HepG2 (cell line): ENCODE measurements at regions not wholly inside any gene's neighbourhood (a gene's known extent, or its start where the extent isn't known, plus 50 kb on each side); places are given as distances from the start of the nearest gene placed in this dataset.

Experiments
- ATAC-seq: fragments of 200-7000 bp; cut with Tn5 transposase; 3 replicates; pipeline ENCODE4 v1.9.1; 2020; ENCODE audit warnings: mild to moderate bottlenecking, moderate library complexity
- BruUV-seq: library from RNA; stranded (reverse); fragments of 400-500 nt; replicated peaks from 2 replicates; lab custom pipeline; 2021; lab: Mats Ljungman, UMichigan
- CTCF ChIA-PET: fragments of 300-600 bp; formaldehyde crosslinking; extraction: SDS; loops from one replicate; lab custom pipeline; 2021; ENCODE audit warnings: low total read pairs, inconsistent platforms, low intra/inter-chr PET ratio; lab: Yijun Ruan, JAX
- POLR2A ChIA-PET: fragments of 350-600 bp; sonication (Branson Sonifier 250); formaldehyde crosslinking; loops from one replicate; lab custom pipeline; 2020; ENCODE audit warnings: antibody characterized with exemption, inconsistent platforms; lab: Yijun Ruan, JAX
- DNase-seq: peaks from one replicate; pipeline ENCODE4 v3.0.0-alpha.2; 2015; ENCODE audit warnings: low spot score
- FAIRE-seq: peaks from 3 replicates; lab custom pipeline; 2011; peaks lifted over from hg19 to GRCh38; lab: Jason Lieb, UNC
- H2AFZ ChIP-seq: one replicate; pipeline ENCODE4 v1.6.1; 2011; ENCODE audit warnings: low read length, inconsistent platforms
- H3K27ac ChIP-seq: fragments of 300-600 bp; 3 replicates; pipeline ENCODE4 v1.8.0; 2011; ENCODE audit warnings: mixed run types, mild to moderate bottlenecking, mixed read lengths, low read length, inconsistent platforms; ENCODE audit not compliant: insufficient read depth; ENCODE audit errors: extremely low read length
- H3K27me3 ChIP-seq, 2 experiments: fragments of 200-600 bp in 1 of 2; 2 replicates in 1 of 2; 3 replicates in 1 of 2; pipeline versions ENCODE4 v1.6.0 to v1.8.0; 2011; ENCODE audit warnings: low read length in 2 of 2, mild to moderate bottlenecking in 2 of 2, moderate library complexity in 2 of 2, inconsistent platforms in 1 of 2; ENCODE audit not compliant: insufficient read depth in 2 of 2, control insufficient read depth in 1 of 2
- H3K36me3 ChIP-seq, 2 experiments: fragments of 200-600 bp in 1 of 2; replicated peaks in 1 of 2; 2 replicates in 1 of 2; 3 replicates in 1 of 2; pipeline versions ENCODE4 v1.5.1 to v1.8.0; 2011; ENCODE audit warnings: low read length in 2 of 2, inconsistent platforms in 1 of 2; ENCODE audit not compliant: insufficient read depth in 2 of 2, control insufficient read depth in 1 of 2
- H3K4me1 ChIP-seq: 2 replicates; pipeline ENCODE4 v1.5.1; 2012; ENCODE audit warnings: low read length, inconsistent platforms; ENCODE audit not compliant: insufficient read depth
- H3K4me2 ChIP-seq: 2 replicates; pipeline ENCODE4 v1.6.0; 2011; ENCODE audit warnings: low read depth, low read length, inconsistent platforms
- H3K4me3 ChIP-seq, 3 experiments: fragments of 200-600 bp in 1 of 3; sonication (generic), shearing (Covaris generic) in 1 of 3; replicated peaks in 1 of 3; 2 replicates each; pipeline ENCODE4 v1.5.1; 2011 to 2016; ENCODE audit warnings: low read length in 3 of 3, inconsistent platforms in 2 of 3, low read depth in 2 of 3, mild to moderate bottlenecking in 2 of 3, control low read depth in 1 of 3, mixed read lengths in 1 of 3; ENCODE audit not compliant: insufficient read depth in 1 of 3
- H3K79me2 ChIP-seq: one replicate; pipeline ENCODE4 v1.6.1; 2011; ENCODE audit warnings: low read length, inconsistent platforms; ENCODE audit not compliant: insufficient read depth
- H3K9ac ChIP-seq: 2 replicates; pipeline ENCODE4 v1.6.0; 2011; ENCODE audit warnings: mild to moderate bottlenecking, low read depth, low read length, inconsistent platforms; ENCODE audit not compliant: insufficient read depth
- H3K9me3 ChIP-seq: 2 replicates; pipeline ENCODE4 v1.5.1; 2012; ENCODE audit warnings: mild to moderate bottlenecking, low read length
- H4K20me1 ChIP-seq: 2 replicates; pipeline ENCODE4 v1.6.0; 2011; ENCODE audit warnings: inconsistent platforms, mild to moderate bottlenecking, low read length, moderate library complexity; ENCODE audit not compliant: insufficient read depth
- CHD4 ChIP-seq: fragments of 200-600 bp; sonication (generic); IDR thresholded peaks from 2 replicates; pipeline ENCODE4 v1.7.0; 2017; ENCODE audit warnings: mild to moderate bottlenecking, low read length, borderline replicate concordance
- ELF3 ChIP-seq: IDR thresholded peaks from 2 replicates; pipeline ENCODE4 v1.6.1; 2016; ENCODE audit warnings: missing genetic modification reagents, missing compliant biosample characterization
- GATA4 ChIP-seq: sonication (generic); IDR thresholded peaks from 2 replicates; pipeline ENCODE4 v1.6.1; 2016; ENCODE audit warnings: antibody characterized with exemption, low read depth, borderline replicate concordance
- NFE2L2 ChIP-seq: fragments of 150-350 bp; IDR thresholded peaks from 2 replicates; pipeline ENCODE4 v1.6.1; 2014; ENCODE audit warnings: low read length
- SCMH1 ChIP-seq: sonication (generic); formaldehyde crosslinking; IDR thresholded peaks from 2 replicates; pipeline ENCODE4 v1.9.0; 2021; ENCODE audit warnings: missing genetic modification reagents, mild to moderate bottlenecking, borderline replicate concordance
- WGBS: methylation state at CpG from one replicate; pipeline ENCODE4 v1.1.6; 2017; ENCODE audit warnings: low lambda C conversion rate; 5-methylcytosine and 5-hydroxymethylcytosine counted together
- in situ Hi-C: cut with HindIII; loops from 2 replicates; pipeline ENCODE4 v1.10.0; 2017; ENCODE audit warnings: low pct_unique_long_range_greater_than_20kb; ENCODE audit not compliant: extremely low pct_ligation_motif_present
- intact Hi-C: fragments of 100-400 bp; cut with micrococcal nuclease; formaldehyde crosslinking; loops from one replicate; pipeline ENCODE4 v1.10.0; 2022; ENCODE audit not compliant: unreplicated experiment
- TF ChIP-seq, protein P1 (sequence below): IDR thresholded peaks from 2 replicates; pipeline ENCODE4 v1.6.1; 2012; ENCODE audit warnings: inconsistent platforms
- TF ChIP-seq, protein P2 (sequence below): sonication (generic); formaldehyde crosslinking; IDR thresholded peaks from 2 replicates; pipeline ENCODE4 v1.4.0; 2020; ENCODE audit warnings: mild to moderate bottlenecking, missing genetic modification reagents

GRCh38 chr5:107808671-107809137 lies 138.0 kb upstream of the EFNA5 start:
- H3K4me1 ChIP-seq = no peaks in the 10 kb centered on the region
- H3K36me3 ChIP-seq = no peaks in the 10 kb centered on the region
- BruUV-seq = no TSS peak
- H3K79me2 ChIP-seq = no peaks in the 10 kb centered on the region
- intact Hi-C loops (no loop called here), in situ Hi-C loops (no loop called here)
- H3K27ac ChIP-seq = no peak overlapping the region
- ChIA-PET POLR2A (no interaction called here), CTCF (no interaction called here)
- DNase-seq = peak; percentile 13
- H3K9me3 ChIP-seq = no peaks in the 10 kb centered on the region
- peak overlapping the region; percentile 27; the same call in 1 of the 2 replicates for H3K4me2 ChIP-seq
- ATAC-seq = peak; percentile 83
- TF ChIP-seq GATA4 (no peak), NFE2L2 (no peak)
- TF ChIP-seq, protein P1, sequence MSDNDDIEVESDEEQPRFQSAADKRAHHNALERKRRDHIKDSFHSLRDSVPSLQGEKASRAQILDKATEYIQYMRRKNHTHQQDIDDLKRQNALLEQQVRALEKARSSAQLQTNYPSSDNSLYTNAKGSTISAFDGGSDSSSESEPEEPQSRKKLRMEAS = no peak
- H2AFZ ChIP-seq = no peak overlapping the region
- 2% methylated on average over 7 of the region's 7 CpGs for WGBS
- no peak for FAIRE-seq
- no peak overlapping the region for H3K4me3 ChIP-seq
- no peak overlapping the region for H3K9ac ChIP-seq
- H3K27me3 ChIP-seq = peaks cover 0 to 4% of the 10 kb centered on the region in 2 experiments; a peak in 2 of 5 replicates
- no peaks in the 10 kb centered on the region for H4K20me1 ChIP-seq

- no peaks in the 10 kb centered on the region for H3K4me1 ChIP-seq
- no peaks in the 10 kb centered on the region for H3K36me3 ChIP-seq
- H3K9ac ChIP-seq = no peak overlapping the region
- intact Hi-C loops = no loop called here
- H3K27ac ChIP-seq = no peak overlapping the region
- ChIA-PET CTCF (no interaction called here), POLR2A (no interaction called here)
- H3K4me3 ChIP-seq = no peak overlapping the region
- ATAC-seq (no peak), FAIRE-seq (no peak), DNase-seq (no peak)
- no peaks in the 10 kb centered on the region for H3K9me3 ChIP-seq
- no peaks in the 10 kb centered on the region for H4K20me1 ChIP-seq
- no TSS peak for BruUV-seq
- WGBS = 11% methylated on average over 5 of the region's 5 CpGs
- H3K27me3 ChIP-seq = peaks cover 0 to 4% of the 10 kb centered on the region in 2 experiments; a peak in 3 of 5 replicates
- H3K79me2 ChIP-seq = no peaks in the 10 kb centered on the region
- no peak overlapping the region for H2AFZ ChIP-seq
- H3K4me2 ChIP-seq = no peak overlapping the region
- no peak for TF ChIP-seq SCMH1 (CRISPR knock-in tag)
- TF ChIP-seq CHD4 = no peak
- TF ChIP-seq ELF3 (CRISPR knock-in tag) = no peak
- TF ChIP-seq, protein P2, sequence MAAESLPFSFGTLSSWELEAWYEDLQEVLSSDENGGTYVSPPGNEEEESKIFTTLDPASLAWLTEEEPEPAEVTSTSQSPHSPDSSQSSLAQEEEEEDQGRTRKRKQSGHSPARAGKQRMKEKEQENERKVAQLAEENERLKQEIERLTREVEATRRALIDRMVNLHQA = no peak
- in situ Hi-C loops = no loop called here
Observed at GRCh38 chr5:107807431-107807830, 136.7 kb upstream of the EFNA5 start.
